Effector memory CD8-positive, alpha-beta T cell (primary cell): ENCODE measurements at regions not wholly inside any gene's neighbourhood (a gene's known extent, or its start where the extent isn't known, plus 50 kb on each side); places are given as distances from the start of the nearest gene placed in this dataset.
A peak's percentile ranks its signal among the peaks of the same experiment; 100 is the strongest.

Experiments
- ATAC-seq: fragments of 150-1000 bp; cut with Tn5 transposase; replicated peaks from 2 replicates; pipeline ENCODE4 v1.10.0; 2021; ENCODE audit warnings: mild to moderate bottlenecking, moderate library complexity
- DNase-seq, 3 experiments: peaks; one replicate each; pipeline ENCODE4 v3.0.0; 2021
- H3K27ac Mint-ChIP-seq, 2 donors: one replicate each; pipeline ENCODE4 v1.8.0; 2022; ENCODE audit warnings: mild to moderate bottlenecking in 2 of 2, mixed read lengths in 2 of 2, moderate library complexity in 2 of 2
- H3K27me3 Mint-ChIP-seq, 2 donors: one replicate each; pipeline ENCODE4 v1.8.0; 2022; ENCODE audit warnings: mixed read lengths in 2 of 2
- H3K36me3 Mint-ChIP-seq: one replicate; pipeline ENCODE4 v1.8.0; 2022; ENCODE audit warnings: mild to moderate bottlenecking, moderate library complexity, mixed read lengths; ENCODE audit not compliant: insufficient read depth
- H3K4me1 Mint-ChIP-seq, 2 donors: one replicate each; pipeline ENCODE4 v1.8.0; 2022; ENCODE audit warnings: low read depth in 2 of 2, mixed read lengths in 2 of 2
- H3K4me3 Mint-ChIP-seq, 2 donors: one replicate each; pipeline ENCODE4 v1.8.0; 2022; ENCODE audit warnings: mild to moderate bottlenecking in 2 of 2, mixed read lengths in 2 of 2, moderate library complexity in 2 of 2
- H3K9me3 Mint-ChIP-seq, 2 donors: one replicate each; pipeline ENCODE4 v1.8.0; 2022; ENCODE audit warnings: mixed read lengths in 2 of 2

DNA sequence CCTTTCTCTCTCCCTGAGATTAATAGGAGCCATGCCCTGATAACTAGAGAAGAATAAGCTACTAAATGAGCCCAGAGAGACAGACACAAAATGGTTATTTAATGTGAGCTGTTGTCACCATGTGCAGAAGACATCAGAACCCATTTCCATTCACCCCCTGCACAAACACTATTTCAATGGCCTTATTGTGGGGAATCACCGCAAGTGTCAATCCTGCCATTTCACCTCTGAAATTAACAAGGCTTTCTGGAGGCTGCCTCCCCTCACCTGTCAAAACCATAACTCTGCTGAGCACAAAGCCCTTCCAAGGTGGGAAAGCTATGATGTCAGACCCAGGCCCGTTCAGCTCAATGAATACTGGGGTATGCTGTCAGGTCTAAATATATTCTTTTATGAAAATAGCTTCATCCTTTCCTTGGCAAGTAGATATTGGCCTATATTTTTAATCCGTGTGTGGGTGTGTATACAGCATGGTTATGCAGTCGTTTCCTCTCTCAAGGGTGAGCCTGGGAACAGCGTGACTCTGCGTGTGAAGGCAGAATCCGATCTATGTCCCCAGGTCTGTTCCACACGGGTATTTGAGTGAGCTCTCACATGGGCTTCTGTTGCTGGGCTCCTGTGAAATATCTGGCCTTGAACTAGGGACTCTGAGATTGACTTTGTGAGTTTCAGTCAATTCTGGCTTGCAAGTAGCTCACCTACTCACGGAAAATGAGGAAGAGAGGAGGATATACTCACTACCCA lies 266.3 kb downstream of the FBXW7 start:
- Mint-ChIP-seq H3K9me3 (no peaks in the 10 kb centered on the region), H3K4me3 (no peak overlapping the region), H3K4me1 (peaks cover 0 to 1% of the 10 kb centered on the region in 2 donors), H3K27me3 (no peaks in the 10 kb centered on the region), H3K27ac (no peak overlapping the region), H3K36me3 (no peaks in the 10 kb centered on the region)
- no peak for DNase-seq
- no peak for ATAC-seq

DNA sequence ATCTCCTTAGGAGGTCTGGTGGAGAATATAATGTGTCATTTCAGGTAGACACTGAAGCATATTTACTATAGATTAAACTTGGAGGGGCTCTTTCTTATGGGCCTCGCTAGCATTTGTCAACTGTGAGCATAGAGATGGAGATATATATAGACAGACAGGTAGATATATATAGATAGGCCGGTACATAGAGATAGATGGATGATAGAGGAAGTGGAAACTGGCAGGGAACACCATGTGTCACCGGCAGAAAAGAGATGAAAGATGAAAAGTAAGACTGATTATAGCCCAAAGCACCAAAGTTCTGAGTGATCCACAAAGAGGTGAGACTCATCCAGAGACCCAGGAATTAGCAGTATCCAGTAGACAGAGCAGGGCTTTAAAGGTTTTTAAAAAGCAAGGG lies 268.1 kb downstream of the FBXW7 start:
- Mint-ChIP-seq H3K4me3 (no peak overlapping the region), H3K9me3 (no peaks in the 10 kb centered on the region), H3K4me1 (peaks cover 0 to 1% of the 10 kb centered on the region in 2 donors), H3K27me3 (no peaks in the 10 kb centered on the region), H3K36me3 (no peaks in the 10 kb centered on the region), H3K27ac (no peak overlapping the region)
- ATAC-seq (no peak), DNase-seq (no peak)

DNA sequence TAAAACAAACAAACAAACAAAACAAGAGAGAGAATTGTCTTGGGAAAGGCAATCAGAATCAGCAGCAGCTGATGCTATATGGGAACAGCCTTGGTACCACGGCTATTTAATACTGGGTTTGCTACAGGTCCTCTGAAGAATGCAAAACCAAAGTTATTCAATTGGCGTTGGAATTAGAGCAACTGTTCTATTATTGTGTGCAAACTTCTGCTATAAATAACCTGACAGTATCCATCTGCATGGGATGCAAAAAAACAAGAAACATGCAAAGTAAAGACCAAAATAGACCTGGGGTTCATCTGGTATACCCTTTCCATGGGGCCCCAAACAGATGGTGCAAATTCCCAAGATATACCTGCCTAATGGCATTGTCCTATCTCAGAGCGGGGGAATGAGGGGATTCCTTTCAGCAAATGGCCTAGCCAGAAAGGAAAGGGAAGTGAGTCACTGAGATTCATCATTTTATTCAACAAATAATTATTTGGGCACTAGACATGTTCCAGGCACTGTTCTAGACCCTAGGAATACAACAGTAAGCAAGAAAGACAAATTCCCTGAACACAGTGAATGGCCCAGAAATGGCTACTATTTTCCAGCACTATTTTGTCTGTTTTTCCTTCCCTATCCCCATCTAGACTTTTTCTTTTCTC lies 268.9 kb downstream of the FBXW7 start:
- peaks cover 0 to 1% of the 10 kb centered on the region in 2 donors for H3K4me1 Mint-ChIP-seq
- ATAC-seq: no peak
- no peak for DNase-seq
- no peaks in the 10 kb centered on the region for H3K36me3 Mint-ChIP-seq
- H3K27ac Mint-ChIP-seq: no peak overlapping the region
- H3K4me3 Mint-ChIP-seq: no peak overlapping the region
- H3K27me3 Mint-ChIP-seq: no peaks in the 10 kb centered on the region
- H3K9me3 Mint-ChIP-seq: no peaks in the 10 kb centered on the region

DNA sequence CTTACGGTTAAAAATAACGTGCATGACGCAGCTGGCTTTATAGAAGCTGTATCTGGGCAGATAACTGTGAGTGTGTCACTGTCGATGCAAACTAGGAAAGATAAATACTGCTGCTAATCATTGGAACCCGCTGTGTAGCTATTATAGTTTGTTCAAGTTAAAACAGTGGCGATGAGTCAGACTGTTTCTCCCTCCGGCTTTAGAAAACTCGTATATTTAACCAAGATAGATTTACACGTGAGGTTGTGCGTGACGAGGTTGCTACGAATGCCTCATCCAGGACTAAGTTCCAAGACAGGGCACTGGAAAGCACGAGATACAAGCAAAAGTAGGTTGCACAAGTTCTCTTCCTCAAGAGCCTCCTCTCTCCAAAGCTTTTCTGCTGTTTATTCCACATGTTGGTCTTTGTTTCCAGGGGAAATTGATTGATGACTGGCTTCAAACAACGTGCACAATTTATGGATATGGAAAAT lies 270.7 kb downstream of the FBXW7 start:
- ATAC-seq (no peak), DNase-seq (no peak)
- Mint-ChIP-seq H3K9me3 (no peaks in the 10 kb centered on the region), H3K4me1 (no peaks in the 10 kb centered on the region), H3K27ac (no peak overlapping the region), H3K36me3 (no peaks in the 10 kb centered on the region), H3K27me3 (peaks cover 0 to 8% of the 10 kb centered on the region in 2 donors), H3K4me3 (no peak overlapping the region)

DNA sequence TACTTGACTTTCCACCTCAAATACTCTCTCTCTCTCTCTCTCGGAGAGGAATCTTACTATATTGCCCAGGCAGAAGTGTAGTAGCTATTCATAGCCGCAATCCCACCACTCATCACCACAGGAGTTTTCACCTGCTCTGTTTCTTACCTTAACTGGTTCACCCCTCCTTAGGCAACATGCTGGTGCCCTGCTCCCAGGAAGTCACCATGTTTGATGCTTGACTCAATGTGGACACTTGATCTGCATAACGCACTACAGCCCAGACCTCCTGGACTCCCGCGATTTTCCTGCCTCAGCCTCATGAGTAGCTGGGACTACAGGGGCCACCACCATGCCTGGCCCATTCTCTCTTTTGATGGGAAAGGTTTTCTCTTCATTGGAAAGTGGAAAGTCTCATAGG lies 271.8 kb downstream of the FBXW7 start:
- Mint-ChIP-seq H3K4me3 (no peak overlapping the region), H3K9me3 (peaks cover 0 to 2% of the 10 kb centered on the region in 2 donors), H3K36me3 (no peaks in the 10 kb centered on the region), H3K27me3 (peaks cover 0 to 8% of the 10 kb centered on the region in 2 donors), H3K27ac (no peak overlapping the region), H3K4me1 (peaks cover 2 to 5% of the 10 kb centered on the region in 2 donors)
- ATAC-seq: no peak
- DNase-seq: no peak

DNA sequence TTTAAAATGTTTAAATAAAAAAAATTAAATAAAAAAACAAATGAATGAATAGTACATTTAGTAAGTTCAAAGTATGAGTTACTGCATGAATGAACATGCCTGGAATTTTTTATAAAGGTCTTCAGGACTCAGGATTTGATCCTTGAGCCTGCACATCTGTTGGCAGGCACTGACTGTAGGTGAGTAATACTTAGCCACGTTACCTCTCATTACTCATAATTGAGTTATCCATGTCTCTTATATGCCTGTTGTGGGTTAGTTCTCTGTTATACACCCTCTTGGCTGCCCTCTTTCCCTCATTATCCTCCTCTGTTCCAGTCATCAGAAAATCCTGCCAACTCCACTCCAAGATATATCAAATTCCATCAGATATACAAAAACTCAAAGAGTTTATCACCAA lies 276.0 kb downstream of the FBXW7 start:
- DNase-seq: no peak
- Mint-ChIP-seq H3K27me3 (peaks cover 0 to 8% of the 10 kb centered on the region in 2 donors), H3K4me1 (peaks cover 5 to 6% of the 10 kb centered on the region in 2 donors), H3K9me3 (peaks cover 0 to 2% of the 10 kb centered on the region in 2 donors), H3K36me3 (no peaks in the 10 kb centered on the region), H3K4me3 (no peak overlapping the region), H3K27ac (peak overlapping the region; percentile 26 to 32)
- no peak for ATAC-seq

DNA sequence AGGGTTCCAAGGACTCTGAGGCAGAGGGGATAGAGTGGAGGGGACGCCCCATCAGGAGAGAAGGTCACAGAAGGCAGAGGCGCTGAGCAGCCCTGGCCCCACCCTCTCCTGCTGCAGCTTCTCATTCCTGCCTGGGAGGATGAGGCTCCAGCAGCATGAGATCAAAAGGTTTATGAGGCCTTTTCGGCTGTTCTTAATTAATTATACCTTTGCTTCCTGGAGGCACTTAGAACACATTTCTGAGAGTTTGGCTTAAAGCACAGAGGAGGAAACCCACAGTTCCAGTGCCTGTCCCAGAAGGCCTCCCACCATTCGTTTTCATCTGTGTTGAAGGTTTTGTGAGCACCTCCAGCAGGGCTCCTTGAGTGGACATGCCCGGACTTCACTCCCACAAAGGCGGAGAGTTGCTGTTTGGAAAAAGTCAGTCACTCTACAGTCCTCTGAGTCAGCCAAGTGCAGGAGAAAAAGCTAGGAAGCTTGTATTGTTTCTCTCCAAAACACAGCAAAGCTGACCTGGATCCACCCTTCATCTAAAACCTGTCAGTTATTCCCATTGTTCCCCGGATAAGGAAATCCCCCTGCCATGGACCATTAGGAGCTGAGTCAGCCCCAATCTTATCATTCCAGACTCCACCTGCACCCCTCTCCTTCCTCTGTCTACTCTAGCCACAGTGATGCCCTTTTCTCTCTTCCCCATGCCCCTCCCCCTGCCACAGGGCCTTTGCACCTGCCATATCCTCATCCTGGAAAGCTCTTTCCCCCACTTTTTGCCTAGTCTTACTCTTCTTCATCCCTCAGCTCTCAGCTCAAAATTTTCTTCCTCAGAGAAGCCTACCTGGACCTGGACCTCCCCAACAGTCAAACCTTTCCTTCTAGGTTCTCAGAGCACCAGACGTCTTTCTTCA lies 276.8 kb downstream of the FBXW7 start:
- Mint-ChIP-seq H3K36me3 (no peaks in the 10 kb centered on the region), H3K27ac (peak overlapping the region; percentile 26 to 32), H3K4me1 (peaks cover 5 to 9% of the 10 kb centered on the region in 2 donors), H3K9me3 (peaks cover 0 to 2% of the 10 kb centered on the region in 2 donors), H3K27me3 (peaks cover 0 to 8% of the 10 kb centered on the region in 2 donors), H3K4me3 (no peak overlapping the region)
- no peak for DNase-seq
- ATAC-seq: no peak

DNA sequence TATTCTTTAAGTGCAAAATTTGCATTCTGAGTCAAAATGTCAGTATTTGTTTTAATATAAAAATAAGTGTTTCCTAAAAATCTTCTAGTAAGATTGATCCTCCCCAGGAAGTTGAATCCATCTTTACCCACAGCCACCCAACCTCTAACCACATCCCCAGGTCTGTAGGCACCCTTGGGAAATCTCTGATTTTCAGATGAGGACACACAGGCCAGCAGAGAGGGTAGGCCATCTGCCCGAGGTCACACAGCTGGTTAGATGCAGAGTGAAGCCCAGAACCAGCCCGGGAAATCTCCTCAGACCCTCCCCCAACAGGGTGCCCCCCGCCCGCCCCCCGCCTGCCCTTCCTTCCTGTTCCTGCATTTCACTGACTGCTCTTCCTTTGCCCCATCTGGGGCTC lies 277.5 kb downstream of the FBXW7 start:
- H3K27ac Mint-ChIP-seq: no peak overlapping the region
- peaks cover 0 to 2% of the 10 kb centered on the region in 2 donors for H3K9me3 Mint-ChIP-seq
- peaks cover 5 to 9% of the 10 kb centered on the region in 2 donors for H3K4me1 Mint-ChIP-seq
- no peaks in the 10 kb centered on the region for H3K36me3 Mint-ChIP-seq
- peaks cover 0 to 8% of the 10 kb centered on the region in 2 donors for H3K27me3 Mint-ChIP-seq
- H3K4me3 Mint-ChIP-seq: no peak overlapping the region
- DNase-seq (no peak), ATAC-seq (no peak)

DNA sequence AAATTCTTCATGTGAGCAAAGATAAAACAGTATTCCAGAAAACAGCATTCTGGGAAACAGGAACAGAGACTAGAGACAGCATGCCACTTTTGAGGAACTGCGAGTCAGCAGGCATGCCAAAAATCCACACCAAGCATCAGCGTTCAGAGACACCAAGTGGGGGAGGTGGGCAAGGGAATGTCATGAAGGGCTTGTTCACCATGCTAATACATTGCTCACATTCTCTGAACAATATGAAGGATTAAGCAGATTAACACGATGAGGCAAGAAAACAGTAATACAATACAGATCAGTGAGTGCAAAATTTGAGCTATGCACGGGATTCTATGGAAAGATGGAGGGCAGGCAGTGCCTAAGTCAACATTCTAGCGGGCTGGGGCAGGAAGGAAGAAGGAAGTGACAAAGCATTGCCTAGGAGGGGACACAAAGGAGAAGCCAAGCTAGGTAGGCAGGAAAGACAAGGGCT lies 278.3 kb downstream of the FBXW7 start:
- peaks cover 0 to 2% of the 10 kb centered on the region in 2 donors for H3K9me3 Mint-ChIP-seq
- H3K4me3 Mint-ChIP-seq: no peak overlapping the region
- peaks cover 0 to 8% of the 10 kb centered on the region in 2 donors for H3K27me3 Mint-ChIP-seq
- peaks cover 5 to 9% of the 10 kb centered on the region in 2 donors for H3K4me1 Mint-ChIP-seq
- ATAC-seq (no peak), DNase-seq (no peak)
- H3K27ac Mint-ChIP-seq: no peak overlapping the region
- no peaks in the 10 kb centered on the region for H3K36me3 Mint-ChIP-seq

DNA sequence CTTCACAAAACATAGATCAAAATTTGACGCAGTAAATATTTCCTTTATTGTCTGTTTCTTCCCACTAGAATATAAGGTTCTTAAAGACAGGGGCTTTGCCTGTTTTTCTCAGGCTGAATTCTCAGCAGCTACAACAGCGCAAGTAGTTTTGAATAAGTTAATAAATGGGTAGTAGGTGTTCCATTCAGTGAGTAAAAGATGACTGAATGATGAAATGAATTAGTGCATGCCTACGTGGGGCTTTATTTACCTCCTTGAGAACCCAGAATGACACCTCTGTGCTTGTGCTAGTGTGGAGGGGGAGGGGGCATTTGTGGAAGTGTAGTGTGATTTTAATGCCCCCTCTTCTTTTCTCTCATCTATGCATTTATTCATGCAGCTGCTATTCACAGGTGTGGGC lies 278.9 kb downstream of the FBXW7 start:
- Mint-ChIP-seq H3K36me3 (no peaks in the 10 kb centered on the region), H3K9me3 (peaks cover 0 to 2% of the 10 kb centered on the region in 2 donors), H3K4me1 (peaks cover 5 to 9% of the 10 kb centered on the region in 2 donors), H3K27me3 (peaks cover 0 to 8% of the 10 kb centered on the region in 2 donors), H3K4me3 (no peak overlapping the region), H3K27ac (no peak overlapping the region)
- DNase-seq (no peak), ATAC-seq (no peak)

DNA sequence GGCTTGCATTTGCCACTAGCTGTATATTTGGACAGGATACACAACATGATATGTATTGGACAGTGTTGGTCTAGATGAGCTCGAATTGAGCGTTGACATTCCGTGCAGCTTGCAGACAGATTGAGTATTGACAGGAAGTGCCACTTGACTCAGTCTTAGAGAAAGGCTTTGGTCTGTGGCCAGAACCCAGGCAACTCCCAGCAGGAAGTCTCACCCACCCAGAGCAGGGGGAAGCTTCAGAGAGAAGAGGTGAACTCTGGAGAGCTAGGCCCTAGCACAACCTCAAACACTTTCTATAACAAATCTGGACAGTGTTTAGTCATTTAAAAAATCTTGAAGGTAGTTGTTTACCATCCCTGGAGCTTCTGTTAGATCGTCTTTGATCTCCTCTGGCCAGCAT lies 280.5 kb downstream of the FBXW7 start:
- peak; percentile 100 for ATAC-seq
- peaks cover 5 to 13% of the 10 kb centered on the region in 2 donors for H3K4me1 Mint-ChIP-seq
- no peaks in the 10 kb centered on the region for H3K36me3 Mint-ChIP-seq
- H3K4me3 Mint-ChIP-seq: no peak overlapping the region
- H3K27ac Mint-ChIP-seq: no peak overlapping the region
- no peaks in the 10 kb centered on the region for H3K27me3 Mint-ChIP-seq
- H3K9me3 Mint-ChIP-seq: peaks cover 0 to 2% of the 10 kb centered on the region in 2 donors
- peak; percentile 48 to 59 (median 51) for DNase-seq

DNA sequence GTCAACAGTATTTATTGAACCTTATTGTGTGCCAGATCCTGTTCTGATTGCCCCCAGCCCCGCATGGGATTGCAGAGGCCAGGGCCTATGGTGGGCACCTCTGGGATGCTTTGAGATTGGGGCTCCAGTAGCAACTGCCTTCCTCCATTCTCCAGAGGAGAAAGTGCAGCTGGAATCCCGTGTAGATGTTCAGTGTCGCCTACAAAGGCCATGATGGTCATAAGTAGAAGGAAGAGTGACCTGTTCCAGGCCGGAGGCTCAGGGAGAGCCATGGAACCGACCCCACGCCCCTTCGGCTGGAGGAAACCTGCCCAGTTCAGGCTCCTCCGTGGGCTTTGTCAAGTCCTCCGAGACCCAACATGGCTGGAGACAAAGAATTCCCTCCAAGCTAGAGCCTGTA lies 287.5 kb downstream of the FBXW7 start:
- Mint-ChIP-seq H3K4me3 (no peak overlapping the region), H3K36me3 (no peaks in the 10 kb centered on the region), H3K9me3 (no peaks in the 10 kb centered on the region), H3K27me3 (peaks cover 0 to 5% of the 10 kb centered on the region in 2 donors), H3K4me1 (peaks cover 13 to 25% of the 10 kb centered on the region in 2 donors), H3K27ac (no peak overlapping the region)
- DNase-seq (no peak), ATAC-seq (no peak)
